ENCODE measurements at regions not wholly inside any gene's neighbourhood (a gene's known extent, or its start where the extent isn't known, plus 50 kb on each side); places are given as distances from the start of the nearest gene placed in this dataset.

DNA sequence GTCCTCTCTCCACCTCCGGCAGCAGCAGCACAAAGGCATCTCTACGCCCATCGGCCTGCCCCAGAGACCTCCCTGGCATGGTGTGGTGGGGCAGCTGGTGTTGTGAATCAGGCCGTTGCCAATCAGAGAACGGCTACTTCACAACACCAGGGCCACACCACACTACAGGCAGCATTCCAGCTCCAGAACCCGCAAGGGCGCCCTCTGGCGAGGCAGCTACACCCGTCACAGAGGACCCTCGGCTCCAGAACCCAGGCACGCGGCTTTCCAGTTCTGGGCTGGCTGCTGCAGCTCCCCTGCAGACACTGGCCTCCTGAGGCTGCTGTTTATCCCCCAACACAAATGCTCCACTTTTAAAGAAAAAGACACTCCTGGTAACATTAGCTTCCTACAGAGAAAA, 127.5 kb upstream of the TOPAZ1 start:
- TF ChIP-seq, protein P1, sequence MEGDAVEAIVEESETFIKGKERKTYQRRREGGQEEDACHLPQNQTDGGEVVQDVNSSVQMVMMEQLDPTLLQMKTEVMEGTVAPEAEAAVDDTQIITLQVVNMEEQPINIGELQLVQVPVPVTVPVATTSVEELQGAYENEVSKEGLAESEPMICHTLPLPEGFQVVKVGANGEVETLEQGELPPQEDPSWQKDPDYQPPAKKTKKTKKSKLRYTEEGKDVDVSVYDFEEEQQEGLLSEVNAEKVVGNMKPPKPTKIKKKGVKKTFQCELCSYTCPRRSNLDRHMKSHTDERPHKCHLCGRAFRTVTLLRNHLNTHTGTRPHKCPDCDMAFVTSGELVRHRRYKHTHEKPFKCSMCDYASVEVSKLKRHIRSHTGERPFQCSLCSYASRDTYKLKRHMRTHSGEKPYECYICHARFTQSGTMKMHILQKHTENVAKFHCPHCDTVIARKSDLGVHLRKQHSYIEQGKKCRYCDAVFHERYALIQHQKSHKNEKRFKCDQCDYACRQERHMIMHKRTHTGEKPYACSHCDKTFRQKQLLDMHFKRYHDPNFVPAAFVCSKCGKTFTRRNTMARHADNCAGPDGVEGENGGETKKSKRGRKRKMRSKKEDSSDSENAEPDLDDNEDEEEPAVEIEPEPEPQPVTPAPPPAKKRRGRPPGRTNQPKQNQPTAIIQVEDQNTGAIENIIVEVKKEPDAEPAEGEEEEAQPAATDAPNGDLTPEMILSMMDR (conservative IDR thresholded peaks at IDR 0.05) = peak; percentile 83
- no peak overlapping the region for H4K91ac ChIP-seq (ENCODE audit: insufficient read length, low read depth, low read length)
- H4K5ac ChIP-seq (ENCODE audit: insufficient read length, low read depth, low read length) = no peak overlapping the region
- H3K56ac ChIP-seq (ENCODE audit: insufficient read length, low read depth, low read length) = no peak overlapping the region
- H2BK5ac ChIP-seq (ENCODE audit: insufficient read length, low read length) = no peak overlapping the region
- no peak overlapping the region for H3K27ac ChIP-seq (ENCODE audit: insufficient read length, low read depth, low read length)
- no peak overlapping the region for H4K8ac ChIP-seq (replicated peaks; ENCODE audit: insufficient read length, low read depth, low read length)
- no peak overlapping the region for H3T11ph ChIP-seq (ENCODE audit: low read length)
- H3K9me3 ChIP-seq (ENCODE audit: control insufficient read depth, low read depth, low read length) = no peaks in the 10 kb centered on the region
- no peaks in the 10 kb centered on the region for H3K27me3 ChIP-seq (ENCODE audit: insufficient read depth, low read length)
- H3K79me2 ChIP-seq (ENCODE audit: insufficient read depth, low read length) = no peaks in the 10 kb centered on the region
- no peak overlapping the region for H2BK120ac ChIP-seq (ENCODE audit: low read depth, low read length, poor library complexity, severe bottlenecking)
- H3K4me1 Mint-ChIP-seq = peaks cover 9 to 10% of the 10 kb centered on the region in 2 experiments
- H3K79me1 ChIP-seq (ENCODE audit: insufficient read depth, low read depth, low read length, poor library complexity, severe bottlenecking) = no peaks in the 10 kb centered on the region
- no peak overlapping the region; a peak in 2 of 7 replicates for H3K27ac Mint-ChIP-seq
- H3K4me3 Mint-ChIP-seq = no peak overlapping the region
- no peak overlapping the region for H2AK5ac ChIP-seq (ENCODE audit: insufficient read length, low read length)
- no peak overlapping the region for H3K23ac ChIP-seq (ENCODE audit: insufficient read length, low read depth, low read length)
- H3K14ac ChIP-seq (ENCODE audit: insufficient read depth, low read length) = no peak overlapping the region; the same call in 1 of the 2 replicates
- H3K4me2 ChIP-seq (ENCODE audit: insufficient read depth, insufficient read length, low read length) = no peak overlapping the region
- H3K4me1 ChIP-seq (ENCODE audit: insufficient read depth, low read length) = 0 out of 2 replicates have a peak, but pooled peaks cover 3% of the 10 kb centered on the region
- no peak overlapping the region for H2AFZ ChIP-seq (ENCODE audit: low read length)
- H3K4ac ChIP-seq (ENCODE audit: low read depth, low read length) = no peak overlapping the region
- H3K18ac ChIP-seq (ENCODE audit: insufficient read length, low read depth, low read length) = no peak overlapping the region
- H2BK12ac ChIP-seq (ENCODE audit: insufficient read length, low read depth, low read length) = no peak overlapping the region
- no peak overlapping the region for H2BK20ac ChIP-seq (ENCODE audit: low read depth, low read length, poor library complexity, severe bottlenecking)
- peaks cover 11% of the 10 kb centered on the region for H3K27me3 Mint-ChIP-seq (ENCODE audit: low read depth)
- no peaks in the 10 kb centered on the region for H3K9me3 Mint-ChIP-seq
- no peaks in the 10 kb centered on the region for H3K23me2 ChIP-seq (ENCODE audit: insufficient read length, low read depth, low read length, poor library complexity, severe bottlenecking)
- H4K20me1 ChIP-seq (ENCODE audit: control insufficient read depth, insufficient read depth, insufficient read length) = no peaks in the 10 kb centered on the region
- DNase-seq = peak; percentile 87
- H3K36me3 Mint-ChIP-seq (ENCODE audit: insufficient read depth in 1 of 3, low read depth in 3 of 3) = peaks cover 0 to 3% (median 2%) of the 10 kb centered on the region in 3 experiments; a peak in 2 of 7 replicates
- H3K9ac ChIP-seq (ENCODE audit: extremely low read depth, insufficient read length, low read length) = no peak overlapping the region
- H2BK15ac ChIP-seq (ENCODE audit: low read depth, low read length) = no peak overlapping the region
- WGBS (ENCODE audit: extremely low coverage, insufficient read length, low lambda C conversion rate) = no CpG with 5 or more reads among the region's 12 CpGs

All from H9 (cell line).